A549 (cell line): ENCODE measurements at regions not wholly inside any gene's neighbourhood (a gene's known extent, or its start where the extent isn't known, plus 50 kb on each side); places are given as distances from the start of the nearest gene placed in this dataset.

Experiments
- RFX5 ChIP-seq: fragments of 450-650 bp; IDR thresholded peaks from 2 replicates; pipeline ENCODE4 v1.7.1; 2014; ENCODE audit warnings: antibody characterized with exemption, mild to moderate bottlenecking, moderate library complexity
- TF ChIP-seq, protein P1 (sequence below): fragments of 450-650 bp; IDR thresholded peaks from 2 replicates; pipeline ENCODE4 v1.6.1; 2014; ENCODE audit warnings: antibody characterized with exemption
- TF ChIP-seq, protein P2 (sequence below): fragments of >200 bp; sonication (Bioruptor Twin); formaldehyde crosslinking; IDR thresholded peaks from 3 replicates; pipeline ENCODE4 v1.5.1; 2016
- TF ChIP-seq, protein P3 (sequence below): fragments of 200-600 bp; sonication (generic); IDR thresholded peaks from 2 replicates; pipeline ENCODE4 v1.6.1; 2016; ENCODE audit warnings: antibody characterized with exemption, mild to moderate bottlenecking, moderate library complexity

DNA sequence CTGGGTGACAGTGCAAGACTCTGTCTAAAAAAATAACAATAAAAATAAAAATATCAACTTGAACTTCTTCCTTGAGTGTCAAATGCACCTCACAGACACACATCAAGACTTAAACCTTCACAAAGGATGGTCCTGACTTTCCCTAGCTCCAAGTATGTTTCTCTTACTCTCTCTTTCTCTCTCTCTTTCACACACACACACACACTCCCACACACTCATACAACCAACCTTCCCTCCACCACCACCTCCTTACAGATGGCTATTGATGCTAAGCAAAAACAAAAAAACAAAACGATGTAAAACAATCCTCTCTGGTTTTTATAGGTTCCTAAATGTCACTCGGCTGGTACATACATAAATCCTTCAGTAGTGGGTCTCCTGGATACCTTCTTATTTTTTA lies 67.4 kb upstream of the ACVR2A start:
- TF ChIP-seq, protein P1, sequence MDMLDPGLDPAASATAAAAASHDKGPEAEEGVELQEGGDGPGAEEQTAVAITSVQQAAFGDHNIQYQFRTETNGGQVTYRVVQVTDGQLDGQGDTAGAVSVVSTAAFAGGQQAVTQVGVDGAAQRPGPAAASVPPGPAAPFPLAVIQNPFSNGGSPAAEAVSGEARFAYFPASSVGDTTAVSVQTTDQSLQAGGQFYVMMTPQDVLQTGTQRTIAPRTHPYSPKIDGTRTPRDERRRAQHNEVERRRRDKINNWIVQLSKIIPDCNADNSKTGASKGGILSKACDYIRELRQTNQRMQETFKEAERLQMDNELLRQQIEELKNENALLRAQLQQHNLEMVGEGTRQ: no peak
- TF ChIP-seq, protein P2, sequence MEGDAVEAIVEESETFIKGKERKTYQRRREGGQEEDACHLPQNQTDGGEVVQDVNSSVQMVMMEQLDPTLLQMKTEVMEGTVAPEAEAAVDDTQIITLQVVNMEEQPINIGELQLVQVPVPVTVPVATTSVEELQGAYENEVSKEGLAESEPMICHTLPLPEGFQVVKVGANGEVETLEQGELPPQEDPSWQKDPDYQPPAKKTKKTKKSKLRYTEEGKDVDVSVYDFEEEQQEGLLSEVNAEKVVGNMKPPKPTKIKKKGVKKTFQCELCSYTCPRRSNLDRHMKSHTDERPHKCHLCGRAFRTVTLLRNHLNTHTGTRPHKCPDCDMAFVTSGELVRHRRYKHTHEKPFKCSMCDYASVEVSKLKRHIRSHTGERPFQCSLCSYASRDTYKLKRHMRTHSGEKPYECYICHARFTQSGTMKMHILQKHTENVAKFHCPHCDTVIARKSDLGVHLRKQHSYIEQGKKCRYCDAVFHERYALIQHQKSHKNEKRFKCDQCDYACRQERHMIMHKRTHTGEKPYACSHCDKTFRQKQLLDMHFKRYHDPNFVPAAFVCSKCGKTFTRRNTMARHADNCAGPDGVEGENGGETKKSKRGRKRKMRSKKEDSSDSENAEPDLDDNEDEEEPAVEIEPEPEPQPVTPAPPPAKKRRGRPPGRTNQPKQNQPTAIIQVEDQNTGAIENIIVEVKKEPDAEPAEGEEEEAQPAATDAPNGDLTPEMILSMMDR: no peak
- TF ChIP-seq RFX5: no peak
- TF ChIP-seq, protein P3, sequence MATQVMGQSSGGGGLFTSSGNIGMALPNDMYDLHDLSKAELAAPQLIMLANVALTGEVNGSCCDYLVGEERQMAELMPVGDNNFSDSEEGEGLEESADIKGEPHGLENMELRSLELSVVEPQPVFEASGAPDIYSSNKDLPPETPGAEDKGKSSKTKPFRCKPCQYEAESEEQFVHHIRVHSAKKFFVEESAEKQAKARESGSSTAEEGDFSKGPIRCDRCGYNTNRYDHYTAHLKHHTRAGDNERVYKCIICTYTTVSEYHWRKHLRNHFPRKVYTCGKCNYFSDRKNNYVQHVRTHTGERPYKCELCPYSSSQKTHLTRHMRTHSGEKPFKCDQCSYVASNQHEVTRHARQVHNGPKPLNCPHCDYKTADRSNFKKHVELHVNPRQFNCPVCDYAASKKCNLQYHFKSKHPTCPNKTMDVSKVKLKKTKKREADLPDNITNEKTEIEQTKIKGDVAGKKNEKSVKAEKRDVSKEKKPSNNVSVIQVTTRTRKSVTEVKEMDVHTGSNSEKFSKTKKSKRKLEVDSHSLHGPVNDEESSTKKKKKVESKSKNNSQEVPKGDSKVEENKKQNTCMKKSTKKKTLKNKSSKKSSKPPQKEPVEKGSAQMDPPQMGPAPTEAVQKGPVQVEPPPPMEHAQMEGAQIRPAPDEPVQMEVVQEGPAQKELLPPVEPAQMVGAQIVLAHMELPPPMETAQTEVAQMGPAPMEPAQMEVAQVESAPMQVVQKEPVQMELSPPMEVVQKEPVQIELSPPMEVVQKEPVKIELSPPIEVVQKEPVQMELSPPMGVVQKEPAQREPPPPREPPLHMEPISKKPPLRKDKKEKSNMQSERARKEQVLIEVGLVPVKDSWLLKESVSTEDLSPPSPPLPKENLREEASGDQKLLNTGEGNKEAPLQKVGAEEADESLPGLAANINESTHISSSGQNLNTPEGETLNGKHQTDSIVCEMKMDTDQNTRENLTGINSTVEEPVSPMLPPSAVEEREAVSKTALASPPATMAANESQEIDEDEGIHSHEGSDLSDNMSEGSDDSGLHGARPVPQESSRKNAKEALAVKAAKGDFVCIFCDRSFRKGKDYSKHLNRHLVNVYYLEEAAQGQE: no peak
